Astrocyte of the cerebellum (primary cell): ENCODE measurements at regions not wholly inside any gene's neighbourhood (a gene's known extent, or its start where the extent isn't known, plus 50 kb on each side); places are given as distances from the start of the nearest gene placed in this dataset.

Experiments used
- DNase-seq: peaks from one replicate; pipeline ENCODE4 v3.0.0-alpha.2; 2011; ENCODE audit warnings: low read depth
- H3K4me3 ChIP-seq: 2 replicates; pipeline ENCODE4 v1.5.1; 2011; ENCODE audit warnings: mild to moderate bottlenecking, low read depth, low read length, moderate library complexity
- in situ Hi-C: cut with HindIII; loops from 2 replicates; pipeline ENCODE4 v1.10.0; 2017; ENCODE audit warnings: low sequenced_read_pairs
- TF ChIP-seq, protein P1 (sequence below): IDR thresholded peaks from 2 replicates; pipeline ENCODE4 v1.5.1; 2012; ENCODE audit warnings: low read length, low read depth, moderate library complexity, mild to moderate bottlenecking; ENCODE audit errors: missing control alignments

- in situ Hi-C loops = no loop called here
- TF ChIP-seq, protein P1, sequence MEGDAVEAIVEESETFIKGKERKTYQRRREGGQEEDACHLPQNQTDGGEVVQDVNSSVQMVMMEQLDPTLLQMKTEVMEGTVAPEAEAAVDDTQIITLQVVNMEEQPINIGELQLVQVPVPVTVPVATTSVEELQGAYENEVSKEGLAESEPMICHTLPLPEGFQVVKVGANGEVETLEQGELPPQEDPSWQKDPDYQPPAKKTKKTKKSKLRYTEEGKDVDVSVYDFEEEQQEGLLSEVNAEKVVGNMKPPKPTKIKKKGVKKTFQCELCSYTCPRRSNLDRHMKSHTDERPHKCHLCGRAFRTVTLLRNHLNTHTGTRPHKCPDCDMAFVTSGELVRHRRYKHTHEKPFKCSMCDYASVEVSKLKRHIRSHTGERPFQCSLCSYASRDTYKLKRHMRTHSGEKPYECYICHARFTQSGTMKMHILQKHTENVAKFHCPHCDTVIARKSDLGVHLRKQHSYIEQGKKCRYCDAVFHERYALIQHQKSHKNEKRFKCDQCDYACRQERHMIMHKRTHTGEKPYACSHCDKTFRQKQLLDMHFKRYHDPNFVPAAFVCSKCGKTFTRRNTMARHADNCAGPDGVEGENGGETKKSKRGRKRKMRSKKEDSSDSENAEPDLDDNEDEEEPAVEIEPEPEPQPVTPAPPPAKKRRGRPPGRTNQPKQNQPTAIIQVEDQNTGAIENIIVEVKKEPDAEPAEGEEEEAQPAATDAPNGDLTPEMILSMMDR = no peak
- no peak for DNase-seq
- no peak overlapping the region for H3K4me3 ChIP-seq
These were observed 252.0 kb downstream of the MRPS30 start for GRCh38 chr5:45060724-45061123.

DNA sequence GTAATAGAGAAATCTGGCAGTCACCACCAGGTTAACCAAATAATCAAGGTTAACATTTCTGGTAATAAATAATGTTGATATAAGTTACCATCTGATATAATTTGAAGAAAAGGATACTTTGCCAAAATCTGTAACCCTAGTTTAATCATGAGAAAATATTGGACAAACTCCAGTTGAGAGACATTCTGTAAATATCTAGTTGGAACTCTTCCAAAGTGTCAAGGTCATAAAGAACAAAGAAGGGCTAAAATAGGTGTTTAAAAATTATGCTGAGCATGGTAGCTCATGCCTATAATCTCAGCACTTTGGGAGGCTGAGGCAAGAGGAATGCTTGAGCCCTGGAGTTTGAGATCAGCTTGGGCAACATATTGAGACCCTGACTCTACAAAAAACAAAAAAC, 253.3 kb downstream of the MRPS30 start:
- TF ChIP-seq, protein P1 = no peak
- no peak overlapping the region for H3K4me3 ChIP-seq
- no peak for DNase-seq
- in situ Hi-C loops = no loop called here

DNA sequence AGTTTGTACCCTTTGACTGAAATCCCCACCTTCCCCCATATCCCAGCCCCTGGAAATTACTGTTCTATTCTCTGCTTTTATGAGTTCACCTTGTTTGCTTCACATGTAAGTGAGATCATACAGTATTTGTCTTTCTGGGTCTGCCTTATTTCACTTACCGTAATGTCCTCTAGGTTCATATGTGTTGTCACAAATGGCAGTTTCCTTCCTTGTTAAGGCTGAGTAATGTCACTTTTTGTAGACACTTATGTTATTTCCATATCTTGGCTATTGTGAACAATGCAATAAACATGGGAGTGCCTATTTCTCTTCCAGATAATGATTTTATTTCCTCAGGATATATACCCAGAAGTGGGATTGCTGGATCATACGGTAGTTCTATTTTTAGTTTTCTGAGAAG, 272.3 kb downstream of the MRPS30 start:
- no peak overlapping the region for H3K4me3 ChIP-seq
- in situ Hi-C loops = no loop called here
- TF ChIP-seq, protein P1 = no peak
- no peak for DNase-seq

DNA sequence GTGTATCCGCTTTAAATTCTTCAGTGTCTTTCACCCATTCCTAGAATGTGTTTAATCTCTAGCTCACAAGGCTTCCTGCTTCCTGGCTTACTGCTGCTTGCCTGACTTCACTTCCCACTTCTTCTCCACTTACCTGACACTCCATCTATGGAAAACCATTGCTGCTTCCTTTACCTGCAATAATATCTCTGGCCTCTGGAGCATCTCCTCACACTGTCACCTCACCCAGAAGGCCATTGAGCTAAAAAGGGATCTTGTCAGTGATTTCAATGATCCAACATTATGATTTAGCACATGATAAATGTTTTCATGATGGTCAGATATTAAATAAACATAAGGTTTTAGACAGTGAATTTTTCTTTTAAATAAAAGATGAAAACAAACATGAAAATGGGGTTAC, 281.1 kb downstream of the MRPS30 start:
- in situ Hi-C loops = no loop called here
- DNase-seq = no peak
- H3K4me3 ChIP-seq = no peak overlapping the region
- TF ChIP-seq, protein P1 = no peak

GRCh38 chr5:45093377-45093776, 284.6 kb downstream of the MRPS30 start:
- no peak for DNase-seq
- in situ Hi-C loops = no loop called here
- TF ChIP-seq, protein P1 = no peak
- no peak overlapping the region for H3K4me3 ChIP-seq

GRCh38 chr5:45094876-45095440, 286.2 kb downstream of the MRPS30 start:
- DNase-seq = no peak
- in situ Hi-C loops = no loop called here
- TF ChIP-seq, protein P1 = no peak
- H3K4me3 ChIP-seq = no peak overlapping the region

DNA sequence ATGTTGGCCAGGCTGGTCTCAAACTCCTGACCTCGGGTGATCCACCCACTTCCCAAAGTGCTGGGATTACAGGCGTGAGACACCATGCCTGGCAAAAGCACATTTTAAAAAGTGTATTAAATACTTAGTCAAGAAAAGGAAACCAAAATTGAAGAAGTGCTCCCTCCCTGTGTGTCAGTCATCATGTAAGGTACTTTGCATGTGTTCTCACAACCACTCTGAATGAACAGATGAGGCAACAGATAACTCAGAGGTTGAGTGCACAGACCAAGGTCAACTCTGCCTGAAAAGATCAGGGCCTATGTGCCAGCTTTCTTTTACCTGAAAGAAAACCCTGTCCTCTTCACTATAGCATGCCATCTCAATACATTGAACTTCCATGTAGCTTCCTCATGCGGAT, 289.7 kb downstream of the MRPS30 start:
- in situ Hi-C loops = no loop called here
- no peak for DNase-seq

More for the DNA sequence above, 289.7 kb downstream of the MRPS30 start:
- TF ChIP-seq, protein P1 = no peak
- H3K4me3 ChIP-seq = no peak overlapping the region
